ENCODE measurements at regions not wholly inside any gene's neighbourhood (a gene's known extent, or its start where the extent isn't known, plus 50 kb on each side); places are given as distances from the start of the nearest gene placed in this dataset.

GRCh38 chr6:21317642-21318041 lies 275.9 kb upstream of the SOX4 start:
- no peaks in the 10 kb centered on the region for H3K4me1 Mint-ChIP-seq (ENCODE audit: low read depth, unreplicated experiment)
- H3K4me1 ChIP-seq = no peaks in the 10 kb centered on the region
- ChIA-PET CTCF (no interaction called here), POLR2A (no interaction called here)
- TF ChIP-seq, protein P1, sequence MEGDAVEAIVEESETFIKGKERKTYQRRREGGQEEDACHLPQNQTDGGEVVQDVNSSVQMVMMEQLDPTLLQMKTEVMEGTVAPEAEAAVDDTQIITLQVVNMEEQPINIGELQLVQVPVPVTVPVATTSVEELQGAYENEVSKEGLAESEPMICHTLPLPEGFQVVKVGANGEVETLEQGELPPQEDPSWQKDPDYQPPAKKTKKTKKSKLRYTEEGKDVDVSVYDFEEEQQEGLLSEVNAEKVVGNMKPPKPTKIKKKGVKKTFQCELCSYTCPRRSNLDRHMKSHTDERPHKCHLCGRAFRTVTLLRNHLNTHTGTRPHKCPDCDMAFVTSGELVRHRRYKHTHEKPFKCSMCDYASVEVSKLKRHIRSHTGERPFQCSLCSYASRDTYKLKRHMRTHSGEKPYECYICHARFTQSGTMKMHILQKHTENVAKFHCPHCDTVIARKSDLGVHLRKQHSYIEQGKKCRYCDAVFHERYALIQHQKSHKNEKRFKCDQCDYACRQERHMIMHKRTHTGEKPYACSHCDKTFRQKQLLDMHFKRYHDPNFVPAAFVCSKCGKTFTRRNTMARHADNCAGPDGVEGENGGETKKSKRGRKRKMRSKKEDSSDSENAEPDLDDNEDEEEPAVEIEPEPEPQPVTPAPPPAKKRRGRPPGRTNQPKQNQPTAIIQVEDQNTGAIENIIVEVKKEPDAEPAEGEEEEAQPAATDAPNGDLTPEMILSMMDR (IDR thresholded peaks at IDR 0.05; ENCODE audit: insufficient read depth in 1 of 2, low read depth in 1 of 2, low read length in 1 of 2, severe bottlenecking in 1 of 2, unreplicated experiment in 1 of 2) = no peak
- H3K4me3 Mint-ChIP-seq (ENCODE audit: unreplicated experiment) = no peak overlapping the region
- no peaks in the 10 kb centered on the region for H3K9me3 Mint-ChIP-seq (ENCODE audit: unreplicated experiment)
- no peaks in the 10 kb centered on the region for H3K27me3 ChIP-seq (replicated peaks; ENCODE audit: control insufficient read depth, insufficient read depth, low read length)
- intact Hi-C loops (cut with micrococcal nuclease; ENCODE audit: unreplicated experiment) = no loop called here
- H3K36me3 Mint-ChIP-seq (ENCODE audit: insufficient read depth, unreplicated experiment) = no peaks in the 10 kb centered on the region
- H3K36me3 ChIP-seq (ENCODE audit: control insufficient read depth, insufficient read depth, low read length) = no peaks in the 10 kb centered on the region
- H3K9me3 ChIP-seq = no peaks in the 10 kb centered on the region
- no peak overlapping the region for H3K4me3 ChIP-seq (ENCODE audit: low read depth, low read length)
- no TSS peak for BruUV-seq (replicated peaks)
- H3K27ac Mint-ChIP-seq (ENCODE audit: unreplicated experiment) = no peak overlapping the region
- DNase-seq = no peak
- no peaks in the 10 kb centered on the region for H3K27me3 Mint-ChIP-seq (ENCODE audit: insufficient read depth, unreplicated experiment)

DNA sequence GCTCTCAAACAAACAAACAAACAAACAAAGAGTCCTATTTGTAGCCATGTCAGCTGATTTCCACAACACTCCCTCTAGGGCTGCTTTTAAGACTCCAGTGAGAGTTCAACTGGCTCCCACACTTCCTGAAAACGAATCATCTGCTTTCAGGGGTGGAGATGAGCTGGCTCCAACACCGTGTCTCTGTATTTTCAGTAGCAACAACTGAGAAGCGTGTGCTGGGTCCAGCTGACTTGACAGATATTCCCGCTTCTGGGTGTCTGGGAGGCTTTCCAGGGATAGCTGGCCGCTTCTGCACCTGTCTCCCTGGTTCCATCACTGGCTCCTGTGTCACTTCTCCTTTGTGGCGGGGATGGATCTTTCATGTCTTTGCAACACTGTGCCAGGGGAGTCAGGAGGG lies 272.5 kb upstream of the SOX4 start:
- Histone ChIP-seq H3K36me3 (ENCODE audit: control insufficient read depth, insufficient read depth, low read length) (no peaks in the 10 kb centered on the region), H3K4me3 (ENCODE audit: low read depth, low read length) (no peak overlapping the region), H3K4me1 (no peaks in the 10 kb centered on the region), H3K27me3 (replicated peaks; ENCODE audit: control insufficient read depth, insufficient read depth, low read length) (no peaks in the 10 kb centered on the region), H3K9me3 (no peaks in the 10 kb centered on the region)
- intact Hi-C loops (cut with micrococcal nuclease; ENCODE audit: unreplicated experiment) = loop anchor here (2.0 kb wide), 1 partner anchor 44 kb away; no protein-coding TSS in a partner anchor
- no peaks in the 10 kb centered on the region for H3K4me1 Mint-ChIP-seq (ENCODE audit: low read depth, unreplicated experiment)
- no peak overlapping the region for H3K4me3 Mint-ChIP-seq (ENCODE audit: unreplicated experiment)
- TF ChIP-seq, protein P1 (IDR thresholded peaks at IDR 0.05; ENCODE audit: insufficient read depth in 1 of 2, low read depth in 1 of 2, low read length in 1 of 2, severe bottlenecking in 1 of 2, unreplicated experiment in 1 of 2) = no peak
- BruUV-seq (replicated peaks) = no TSS peak
- H3K9me3 Mint-ChIP-seq (ENCODE audit: unreplicated experiment) = no peaks in the 10 kb centered on the region
- no peak overlapping the region for H3K27ac Mint-ChIP-seq (ENCODE audit: unreplicated experiment)
- ChIA-PET CTCF (no interaction called here), POLR2A (no interaction called here)
- no peaks in the 10 kb centered on the region for H3K36me3 Mint-ChIP-seq (ENCODE audit: insufficient read depth, unreplicated experiment)
- no peaks in the 10 kb centered on the region for H3K27me3 Mint-ChIP-seq (ENCODE audit: insufficient read depth, unreplicated experiment)
- DNase-seq = no peak

DNA sequence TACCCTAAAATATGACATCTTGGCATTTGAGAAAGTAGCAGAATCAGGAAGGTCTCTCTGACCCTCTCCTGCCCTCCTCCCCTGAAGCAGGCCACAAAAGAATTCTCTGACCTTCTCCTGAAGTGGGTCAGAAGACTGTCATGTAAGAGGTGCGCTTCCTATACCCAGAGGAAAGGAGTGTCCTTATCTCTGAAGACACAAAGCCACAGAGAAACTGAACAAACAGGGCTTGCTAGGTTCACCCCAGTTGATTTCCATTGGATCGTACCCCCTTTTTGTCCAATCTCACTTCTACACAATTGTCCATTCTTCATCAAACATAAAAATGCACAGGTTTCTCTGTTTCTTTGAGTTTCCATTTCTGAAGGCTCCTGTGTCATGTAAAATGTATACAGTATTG lies 272.0 kb upstream of the SOX4 start:
- H3K36me3 ChIP-seq (ENCODE audit: control insufficient read depth, insufficient read depth, low read length) = no peaks in the 10 kb centered on the region
- DNase-seq = no peak
- H3K9me3 ChIP-seq = no peaks in the 10 kb centered on the region
- ChIA-PET POLR2A (no interaction called here), CTCF (no interaction called here)
- Mint-ChIP-seq H3K36me3 (ENCODE audit: insufficient read depth, unreplicated experiment) (no peaks in the 10 kb centered on the region), H3K9me3 (ENCODE audit: unreplicated experiment) (no peaks in the 10 kb centered on the region), H3K4me1 (ENCODE audit: low read depth, unreplicated experiment) (no peaks in the 10 kb centered on the region), H3K4me3 (ENCODE audit: unreplicated experiment) (no peak overlapping the region), H3K27me3 (ENCODE audit: insufficient read depth, unreplicated experiment) (no peaks in the 10 kb centered on the region), H3K27ac (ENCODE audit: unreplicated experiment) (no peak overlapping the region)
- H3K27me3 ChIP-seq (replicated peaks; ENCODE audit: control insufficient read depth, insufficient read depth, low read length) = no peaks in the 10 kb centered on the region
- no peaks in the 10 kb centered on the region for H3K4me1 ChIP-seq
- no peak overlapping the region for H3K4me3 ChIP-seq (ENCODE audit: low read depth, low read length)
- BruUV-seq (replicated peaks) = no TSS peak
- TF ChIP-seq, protein P1 (IDR thresholded peaks at IDR 0.05; ENCODE audit: insufficient read depth in 1 of 2, low read depth in 1 of 2, low read length in 1 of 2, severe bottlenecking in 1 of 2, unreplicated experiment in 1 of 2) = no peak
- intact Hi-C loops (cut with micrococcal nuclease; ENCODE audit: unreplicated experiment) = loop anchor here (2.0 kb wide), 1 partner anchor 45 kb away; no protein-coding TSS in a partner anchor
